ENCODE measurements at regions not wholly inside any gene's neighbourhood (a gene's known extent, or its start where the extent isn't known, plus 50 kb on each side); places are given as distances from the start of the nearest gene placed in this dataset.

GRCh38 chrX:1045680-1046314 is 166.7 kb downstream of the CRLF2 start:
- TF ChIP-seq POLR2A (IDR thresholded peaks at IDR 0.05) (no peak), CTCF (IDR thresholded peaks at IDR 0.05) (no peak), EP300 (IDR thresholded peaks at IDR 0.05; ENCODE audit: low read depth) (no peak)
